ENCODE measurements at regions not wholly inside any gene's neighbourhood (a gene's known extent, or its start where the extent isn't known, plus 50 kb on each side); places are given as distances from the start of the nearest gene placed in this dataset.
"Not testable (repeated sequence)": the region's sequence is repeated elsewhere in the genome, so short reads cannot be mapped to it uniquely, and the experiment has no call there.

DNA sequence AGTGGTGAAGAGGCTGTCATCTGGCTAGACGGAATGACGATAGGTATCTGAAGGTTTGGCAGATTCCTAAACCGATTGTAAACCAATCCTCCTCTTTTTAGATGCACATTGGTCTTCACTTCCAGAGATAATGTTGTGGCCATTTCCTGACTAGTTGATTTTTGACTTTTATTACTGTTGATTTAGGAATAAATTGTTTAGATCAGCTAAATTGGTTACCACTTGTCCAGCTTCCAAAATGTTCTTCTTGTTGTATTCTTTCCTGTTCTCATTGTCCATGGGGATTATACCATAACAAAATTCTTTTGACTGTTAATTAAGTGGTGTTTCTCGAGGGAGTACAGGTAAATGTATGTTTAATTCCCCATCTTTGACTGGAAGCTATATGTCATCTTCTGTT is 119.7 kb downstream of the MACROH2A1 start:
- no peak for DNase-seq

DNA sequence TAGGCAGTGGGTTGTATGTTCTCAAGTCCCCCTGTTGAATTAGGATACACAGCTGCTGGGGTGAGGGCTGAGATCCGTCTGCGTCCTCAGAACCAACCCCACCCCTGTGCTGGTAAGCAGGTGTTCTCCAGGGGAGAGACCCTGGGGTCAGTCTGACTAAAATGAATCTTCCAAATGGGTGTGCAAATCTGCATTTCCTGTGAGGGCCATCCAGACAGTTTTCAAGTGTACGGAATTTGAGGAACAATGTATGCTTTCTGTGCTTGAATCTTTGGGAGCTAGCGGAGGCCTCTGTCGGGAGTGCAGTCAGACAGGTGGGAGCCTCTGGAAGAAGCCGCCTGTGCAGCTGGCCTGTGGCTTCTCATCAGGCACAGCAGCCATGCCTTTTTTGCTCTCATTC is 122.9 kb downstream of the MACROH2A1 start:
- DNase-seq: no peak

DNA sequence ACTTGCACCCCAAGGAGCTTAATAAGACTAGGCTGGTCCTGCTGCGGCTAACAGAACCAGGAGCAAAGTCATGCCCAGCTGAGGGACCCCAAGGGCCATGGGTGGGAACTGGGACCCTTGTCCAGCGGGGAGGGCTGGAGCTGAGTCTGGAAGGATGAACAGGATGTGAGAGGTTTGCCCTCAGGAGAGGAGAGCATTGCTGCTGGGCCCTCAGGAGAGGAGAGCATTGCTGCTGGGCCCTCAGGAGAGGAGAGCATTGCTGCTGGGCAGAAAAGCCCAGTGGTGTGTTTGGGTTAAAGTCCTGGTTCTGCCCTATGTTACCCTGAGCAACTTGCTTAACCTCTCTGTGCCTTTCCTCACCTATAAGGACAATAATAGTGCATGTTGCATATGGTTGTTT is 125.8 kb downstream of the MACROH2A1 start:
- no peak for DNase-seq

DNA sequence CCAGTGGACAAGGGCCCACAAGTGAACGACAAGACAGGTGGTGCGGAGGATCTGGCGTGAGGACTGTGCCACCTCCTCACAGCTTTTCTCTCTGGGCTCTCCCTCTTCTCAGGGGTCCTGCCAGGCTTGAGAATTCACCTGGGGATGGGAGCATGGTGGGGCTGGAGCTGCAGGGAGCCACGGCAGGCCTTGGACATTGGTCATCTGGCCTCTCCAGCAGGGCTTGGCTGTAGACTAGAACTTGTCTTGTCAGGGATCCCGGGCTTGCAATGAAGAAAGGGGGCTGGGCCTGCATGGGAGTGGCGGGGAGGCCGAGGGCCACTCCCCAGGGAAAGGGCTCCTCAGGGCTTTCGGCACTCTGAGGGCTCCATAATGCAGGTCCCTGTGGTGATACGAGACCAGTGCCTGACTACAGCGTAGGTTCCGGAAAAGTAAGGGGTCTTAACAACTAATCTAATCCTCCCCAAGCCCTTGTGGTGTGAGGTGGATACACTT is 126.7 kb downstream of the MACROH2A1 start:
- no peak for DNase-seq

DNA sequence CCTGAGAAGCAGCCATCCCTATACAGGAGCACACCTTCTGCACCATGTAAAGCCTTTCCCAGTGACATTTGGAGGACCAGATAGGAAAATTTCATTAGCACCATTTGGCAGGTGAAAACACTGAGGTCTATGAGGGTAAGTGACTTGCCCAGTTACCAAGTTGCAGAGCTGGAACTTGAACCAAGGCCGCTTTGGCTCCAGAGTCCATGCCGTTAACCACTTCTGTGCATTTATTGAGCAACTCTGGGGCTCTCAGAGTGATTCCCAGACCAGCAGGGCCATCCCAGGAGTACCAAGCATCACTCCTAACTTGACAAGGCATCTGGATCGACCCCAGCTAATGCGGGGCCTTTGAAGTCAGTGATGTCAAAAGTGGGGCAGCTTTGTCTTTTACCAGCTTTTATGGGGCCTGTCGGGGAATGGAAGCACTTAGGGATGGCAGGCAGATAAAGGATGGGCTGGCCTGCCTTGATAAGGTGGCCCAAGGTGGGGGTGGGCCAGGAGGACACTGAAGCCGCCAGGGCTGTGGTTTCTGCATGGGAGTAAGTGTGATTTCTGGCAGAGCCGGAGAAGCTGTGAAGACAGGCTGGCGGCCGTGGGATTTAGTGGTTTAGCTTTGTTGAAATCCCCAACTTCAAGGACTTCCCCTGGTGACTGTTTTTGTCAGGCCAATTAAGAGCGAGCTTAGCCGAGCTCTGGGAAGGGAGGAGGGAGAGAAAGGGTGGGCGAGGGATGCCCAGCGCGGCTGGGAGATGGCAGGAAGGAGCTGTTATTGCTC is 127.3 kb downstream of the MACROH2A1 start:
- DNase-seq: no peak

DNA sequence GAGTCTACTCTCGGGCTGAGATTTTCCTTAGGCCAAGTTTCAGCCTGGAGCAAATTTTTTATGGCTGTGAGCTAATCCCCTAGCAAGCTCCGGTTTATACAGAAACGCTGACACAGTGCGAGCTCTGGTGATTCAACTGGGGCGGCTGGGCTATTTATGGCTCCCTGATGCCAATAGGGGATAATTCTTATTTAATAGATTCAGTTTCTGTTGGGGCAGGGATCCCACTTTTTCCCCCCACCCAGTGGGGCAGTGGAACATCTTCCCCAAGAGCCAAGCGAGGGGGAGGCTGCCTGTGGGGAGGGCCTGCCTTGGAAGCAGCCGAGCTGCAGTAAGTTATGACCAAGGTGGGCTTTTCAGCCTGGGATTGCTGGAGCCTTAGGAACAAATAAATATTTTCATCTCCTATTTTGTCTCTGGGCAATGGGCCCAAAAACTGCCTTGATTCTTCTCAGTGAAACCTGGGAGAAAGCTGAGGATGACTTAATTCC is 129.1 kb downstream of the MACROH2A1 start:
- no peak for DNase-seq

DNA sequence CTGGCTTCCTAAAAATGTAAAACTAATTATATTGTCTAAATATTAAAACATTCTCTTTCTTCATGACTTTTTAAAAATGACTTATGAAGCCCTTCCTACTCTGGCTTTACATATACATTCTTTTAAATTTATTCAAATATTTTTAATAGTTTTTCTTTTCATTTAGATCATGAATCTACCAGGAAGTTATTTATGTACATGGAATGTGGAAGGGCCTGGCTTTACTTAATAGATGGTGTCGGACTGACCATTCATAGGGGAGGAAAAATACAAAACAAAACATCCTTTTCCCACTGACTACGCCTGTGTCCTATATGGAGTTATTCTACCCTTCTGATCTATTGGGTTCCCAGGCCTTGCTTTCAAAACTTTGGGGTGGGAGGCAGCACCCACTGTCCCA is 129.8 kb downstream of the MACROH2A1 start:
- no peak for DNase-seq

DNA sequence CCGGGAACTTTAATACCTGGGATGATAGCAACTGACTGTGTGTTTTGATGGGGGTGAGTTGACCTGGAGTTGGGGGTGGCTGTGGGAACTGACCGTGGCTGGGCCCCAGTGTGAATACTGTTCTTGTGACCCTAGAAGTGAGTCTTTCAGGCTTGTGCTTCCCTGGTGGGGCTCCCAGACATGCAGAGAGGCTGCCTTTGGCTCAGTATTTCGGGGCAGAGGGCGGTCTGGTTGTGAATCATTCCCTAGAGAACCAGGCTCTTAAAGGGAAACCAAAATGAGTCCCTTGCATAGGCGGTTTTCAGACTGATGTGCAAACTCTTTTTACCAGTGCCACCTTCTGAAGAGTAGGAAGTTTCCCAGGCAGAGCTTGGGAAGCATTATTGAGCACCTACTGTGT is 132.1 kb downstream of the MACROH2A1 start:
- no peak for DNase-seq

DNA sequence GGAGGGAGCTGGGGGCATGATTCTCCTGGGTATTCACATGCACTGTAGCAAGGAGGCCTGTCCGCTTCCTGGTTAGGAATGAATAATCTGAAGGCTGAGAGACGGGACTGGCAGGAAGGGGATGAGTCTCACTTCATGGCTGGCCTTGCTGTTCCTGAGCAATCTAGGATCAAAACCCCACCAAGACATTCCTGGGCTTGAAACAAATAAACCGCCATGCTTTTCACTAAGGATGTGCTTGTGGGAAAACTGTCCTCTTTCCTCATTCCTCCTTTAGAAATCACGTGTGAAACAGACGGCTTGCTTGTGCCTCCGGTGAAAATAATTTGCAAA is 132.8 kb downstream of the MACROH2A1 start:
- DNase-seq: no peak

DNA sequence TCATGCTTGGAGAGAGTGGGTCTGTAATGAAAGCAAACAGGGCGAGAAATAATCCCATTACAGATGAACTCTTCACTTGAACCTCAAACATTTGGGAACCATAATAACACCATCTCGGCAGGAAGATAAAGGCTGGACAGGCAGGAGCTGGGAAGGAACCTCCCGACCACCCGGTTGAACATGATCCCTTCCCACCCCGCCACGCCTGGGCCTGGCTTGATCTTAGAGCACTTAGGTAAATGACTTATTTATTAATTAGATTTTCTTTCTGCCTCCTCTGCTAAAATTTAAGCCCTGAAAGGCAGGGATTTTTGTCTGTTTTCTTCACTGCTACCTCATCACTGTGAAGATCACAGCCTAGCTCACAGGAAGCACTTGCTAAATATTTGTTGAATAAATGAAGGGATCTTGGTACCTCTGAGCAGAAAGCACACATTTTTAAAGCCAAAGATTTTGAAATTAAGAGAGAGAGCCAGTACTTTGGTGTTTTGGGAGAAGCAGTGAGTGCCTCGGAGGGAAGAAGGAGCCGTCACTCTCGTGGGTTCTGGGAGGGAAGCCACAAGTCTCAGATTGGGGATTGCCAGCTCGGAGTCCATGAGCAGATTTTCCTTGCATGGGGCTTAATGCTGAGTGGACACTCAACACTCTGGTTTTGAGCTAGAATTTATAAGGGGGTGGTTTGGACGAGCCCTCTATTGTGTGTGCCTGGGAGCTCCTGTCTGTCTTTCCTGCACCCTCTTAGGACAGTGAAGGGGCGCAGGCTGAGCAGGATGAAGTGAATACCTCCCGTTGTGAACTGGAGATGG is 133.3 kb downstream of the MACROH2A1 start:
- no peak for DNase-seq

DNA sequence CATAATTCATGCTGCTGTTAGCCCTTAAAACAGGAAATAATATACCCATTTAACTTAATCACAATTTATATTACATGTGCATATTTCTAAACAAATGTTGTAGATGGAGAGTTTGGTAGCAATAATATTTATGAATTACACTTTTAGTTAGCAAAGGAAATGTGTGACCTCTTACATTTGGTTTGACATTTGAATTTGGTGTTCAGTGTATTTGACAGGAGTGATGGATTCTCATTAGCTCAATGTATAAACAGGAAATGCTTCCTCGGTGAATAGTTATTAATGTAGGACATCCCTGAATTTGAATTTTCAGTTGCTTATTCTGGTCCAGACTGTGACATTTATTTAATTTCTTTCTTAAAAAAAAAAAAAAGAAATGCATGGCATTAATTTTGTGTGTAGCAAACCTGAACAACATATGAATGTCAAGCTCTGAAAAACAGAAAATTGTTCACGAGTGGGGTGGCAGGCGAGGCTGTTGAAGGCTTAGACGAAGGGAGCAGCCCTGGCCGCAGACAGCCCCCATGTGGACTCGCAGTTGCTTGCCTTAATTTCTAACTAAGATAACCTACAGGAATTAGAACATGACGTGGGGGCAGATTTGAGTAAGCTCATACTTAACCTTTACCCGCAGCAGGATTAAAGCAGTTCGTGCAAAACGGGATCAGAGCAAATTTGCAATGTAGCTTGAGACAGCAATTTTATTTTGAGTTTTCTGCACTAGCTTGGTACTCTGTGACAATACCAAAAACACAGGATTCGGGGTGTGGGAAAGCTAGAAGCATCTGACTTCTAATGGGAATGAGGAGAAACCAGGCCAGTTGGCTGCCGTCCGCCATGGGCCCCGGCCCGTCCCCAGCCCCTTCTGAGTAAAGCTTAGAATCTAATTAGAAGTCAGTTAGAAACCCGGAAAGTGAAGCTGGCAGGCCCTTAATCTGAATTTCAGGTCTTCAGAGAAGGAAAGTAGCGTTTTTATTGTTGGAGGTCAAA is 134.3 kb downstream of the MACROH2A1 start:
- no peak for DNase-seq

DNA sequence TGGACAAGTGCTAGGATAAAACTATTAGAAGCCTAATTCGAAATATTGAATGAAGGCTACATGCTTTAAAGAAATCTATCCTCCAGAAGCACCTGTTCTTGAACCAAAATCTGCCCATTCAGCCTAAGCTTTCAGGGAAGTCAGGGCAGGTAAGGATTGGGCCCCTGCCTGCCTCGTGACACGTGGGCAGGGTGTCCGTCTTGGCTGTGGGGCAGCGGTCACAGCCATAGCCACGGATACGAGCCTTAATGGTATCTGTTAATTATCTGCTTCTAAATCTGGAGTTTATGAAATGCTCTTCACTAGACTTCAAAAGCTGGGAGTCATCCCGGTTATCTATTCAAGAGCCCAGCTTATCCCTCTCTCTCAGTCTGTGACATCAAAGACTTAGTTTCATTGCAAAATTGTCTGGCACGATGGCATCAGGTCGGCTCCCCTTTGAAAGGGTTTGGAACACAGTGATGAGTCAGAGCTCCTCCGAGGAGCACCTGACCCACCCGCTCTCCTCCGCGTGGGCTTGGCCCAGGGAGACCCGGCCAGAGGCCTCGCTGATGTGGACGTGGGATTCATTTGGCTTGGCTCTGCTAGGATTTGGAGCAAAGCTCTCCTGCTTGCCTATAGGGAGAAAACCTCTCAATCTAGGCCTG is 135.9 kb downstream of the MACROH2A1 start:
- no peak for DNase-seq

DNA sequence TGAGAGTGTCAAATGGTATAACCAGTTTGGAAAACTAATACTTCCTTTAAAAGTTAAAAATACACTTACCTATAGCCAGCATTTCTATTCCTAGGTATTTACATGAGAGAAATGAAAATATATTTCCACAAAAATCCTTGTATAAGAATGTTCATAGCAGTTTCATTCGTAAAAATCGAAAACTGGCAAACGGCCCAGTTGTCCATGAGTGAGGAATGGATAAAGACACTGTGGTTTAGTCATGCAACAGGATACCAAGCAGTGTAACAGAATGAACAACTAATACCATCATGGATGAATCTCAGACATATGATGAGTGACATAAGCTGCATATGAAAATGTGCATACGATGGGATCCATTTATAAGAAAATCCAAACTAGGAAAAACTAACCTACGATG is 136.7 kb downstream of the MACROH2A1 start:
- no peak for DNase-seq

DNA sequence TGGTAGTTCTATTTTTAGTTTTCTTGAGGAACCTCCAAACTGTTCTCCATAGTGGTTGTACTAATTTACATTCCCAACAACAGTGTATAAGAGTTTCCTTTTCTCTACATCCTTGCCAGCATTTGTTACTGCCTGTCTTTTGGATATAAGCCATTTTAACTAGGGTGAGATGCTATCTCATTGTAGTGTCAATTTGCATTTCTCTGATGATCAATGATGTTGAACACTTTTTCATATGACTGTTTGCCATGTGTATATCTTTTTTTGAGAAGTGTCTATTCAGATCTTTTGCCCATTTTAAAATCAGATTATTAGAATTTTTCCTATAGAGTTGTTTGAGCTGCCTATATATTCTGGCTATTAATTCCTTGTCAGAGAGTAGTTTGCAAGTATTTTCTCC is 138.9 kb downstream of the MACROH2A1 start:
- DNase-seq: not testable (repeated sequence)

DNA sequence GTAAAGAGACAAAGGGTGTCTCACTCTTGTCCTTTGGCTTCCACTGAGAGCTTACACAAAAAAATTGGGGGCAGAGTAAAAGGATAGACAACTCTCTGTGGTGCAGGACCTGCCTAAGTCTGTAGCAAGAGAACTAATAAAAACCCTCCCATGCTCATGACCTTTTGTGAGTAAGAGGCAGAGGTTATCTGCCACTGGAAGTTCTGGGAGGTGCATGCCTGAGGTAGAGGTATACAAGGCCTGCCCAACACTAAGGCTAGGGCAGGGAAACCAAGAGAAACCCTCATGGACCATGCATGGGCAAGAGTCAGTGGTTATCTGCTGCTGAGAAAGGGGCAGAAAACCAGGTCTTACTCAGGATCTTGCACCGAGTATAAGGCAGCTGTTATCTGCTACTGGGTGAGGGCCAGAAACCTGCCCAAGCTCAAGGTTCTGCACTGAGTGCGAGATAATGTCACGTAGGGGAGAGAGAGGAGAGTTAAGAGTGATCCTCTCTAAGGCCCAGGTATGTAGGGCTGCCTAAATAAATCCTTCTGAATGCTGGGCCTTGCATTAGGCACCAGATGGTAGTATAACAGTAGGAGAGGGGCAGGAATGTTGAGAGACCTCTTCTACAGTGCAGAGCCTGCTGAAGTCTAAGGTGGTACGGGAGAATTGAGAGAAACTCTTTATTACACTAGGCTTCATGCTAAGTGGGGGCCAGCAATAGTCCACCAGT is 143.4 kb downstream of the MACROH2A1 start:
- DNase-seq: no peak

DNA sequence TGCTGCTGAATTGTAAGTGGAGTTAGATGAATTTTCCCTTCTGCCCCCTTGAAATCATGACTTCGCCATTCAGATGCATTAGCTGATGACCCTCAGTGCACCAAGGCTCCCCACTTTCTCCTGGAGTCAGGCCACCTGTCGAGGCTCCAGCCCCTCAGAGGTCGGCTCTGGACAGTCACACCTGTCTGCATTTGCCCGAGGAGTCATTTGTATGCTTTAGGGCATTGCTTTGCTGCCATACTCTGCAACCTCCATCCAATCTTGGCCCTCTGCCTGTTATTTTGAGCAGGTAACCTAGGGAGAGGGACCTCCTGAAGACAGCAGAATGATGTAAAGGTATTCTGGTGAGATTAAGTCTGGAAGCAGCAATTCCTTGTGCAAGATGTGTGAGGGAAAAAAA is 144.8 kb downstream of the MACROH2A1 start:
- no peak for DNase-seq

DNA sequence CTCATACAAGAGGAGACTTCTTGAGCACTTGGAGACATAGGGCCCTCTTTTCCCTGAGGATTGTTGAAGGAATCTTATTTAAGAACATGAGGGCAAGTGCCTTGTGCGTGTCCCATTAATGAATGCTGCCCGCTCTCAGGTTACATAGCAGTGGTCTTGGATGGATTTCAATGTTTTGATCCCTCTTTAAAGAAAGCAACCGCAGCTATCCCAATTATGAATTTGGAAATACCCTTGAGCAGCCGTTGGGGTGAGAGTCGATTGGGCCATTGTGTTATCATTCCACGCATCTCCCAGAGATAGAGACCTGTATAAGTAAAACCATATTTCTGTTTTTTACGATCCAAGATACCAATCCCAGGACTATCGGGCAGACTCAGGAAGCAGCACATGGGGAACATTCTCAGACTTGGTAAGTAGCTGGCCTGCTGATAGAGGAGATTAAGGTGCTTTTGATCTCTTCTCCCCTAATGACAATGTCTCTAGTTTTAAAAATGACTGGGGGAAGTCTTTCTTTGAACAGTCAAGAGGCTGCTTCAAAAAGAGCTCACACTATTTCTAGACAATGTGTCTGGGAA is 145.3 kb downstream of the MACROH2A1 start:
- no peak for DNase-seq

DNA sequence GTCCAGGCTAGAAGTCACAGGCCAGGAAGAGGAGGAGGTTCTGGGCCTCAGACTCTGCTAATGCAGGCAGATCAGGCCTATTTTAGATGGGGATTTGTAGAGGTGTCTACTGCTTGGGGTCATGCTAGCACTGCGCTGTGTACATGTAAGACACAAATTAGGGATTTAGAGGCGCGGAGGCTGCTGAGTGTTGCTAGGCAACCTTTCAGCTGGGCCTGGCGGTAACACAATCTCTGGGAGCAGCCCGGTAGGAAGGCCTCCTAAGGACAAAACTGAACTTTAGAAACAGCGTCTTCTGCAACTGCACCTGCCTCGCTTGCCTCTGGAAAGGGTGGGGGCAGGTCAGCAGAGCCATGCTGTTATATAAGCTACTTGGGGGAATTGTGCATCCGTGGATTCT is 147.9 kb downstream of the MACROH2A1 start:
- DNase-seq: no peak

DNA sequence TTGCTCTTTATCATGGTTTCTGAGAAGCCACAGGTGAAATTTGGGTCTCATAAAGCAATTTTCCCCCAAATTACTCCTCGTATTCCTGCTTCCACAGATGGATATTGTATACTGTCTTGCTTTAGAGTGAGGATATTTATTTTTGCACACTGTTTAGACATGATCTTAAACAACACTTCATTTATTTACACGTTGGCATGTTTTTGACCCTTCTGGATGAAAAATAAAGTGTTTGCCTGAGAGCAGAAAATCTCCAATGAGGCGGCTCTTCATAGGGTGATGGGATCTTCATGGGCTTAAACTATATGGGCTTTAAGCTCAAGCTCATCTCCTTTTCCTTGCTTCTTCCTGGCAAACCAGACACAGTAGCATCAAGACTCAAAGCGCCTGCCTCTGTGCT is 148.4 kb downstream of the MACROH2A1 start:
- DNase-seq: no peak

DNA sequence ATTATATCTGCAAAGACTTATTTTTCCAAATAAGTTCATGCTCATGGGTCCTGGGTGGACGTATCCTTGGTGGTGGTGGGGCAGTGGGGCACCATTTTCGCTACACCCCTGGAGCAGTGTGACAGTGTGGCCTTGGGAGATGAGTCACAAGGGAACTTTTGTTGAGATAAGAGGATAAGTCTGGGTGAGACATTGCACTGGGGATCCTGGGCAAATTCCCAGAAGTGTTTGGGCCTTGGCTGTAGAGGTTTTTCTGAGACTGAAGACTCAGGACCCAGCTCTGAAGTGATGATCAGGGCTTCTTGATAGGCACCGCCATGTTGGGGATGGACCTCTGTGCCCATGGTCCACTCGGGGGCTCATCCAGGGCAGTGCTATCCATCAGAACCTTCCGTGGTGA is 149.4 kb downstream of the MACROH2A1 start:
- DNase-seq: no peak

DNA sequence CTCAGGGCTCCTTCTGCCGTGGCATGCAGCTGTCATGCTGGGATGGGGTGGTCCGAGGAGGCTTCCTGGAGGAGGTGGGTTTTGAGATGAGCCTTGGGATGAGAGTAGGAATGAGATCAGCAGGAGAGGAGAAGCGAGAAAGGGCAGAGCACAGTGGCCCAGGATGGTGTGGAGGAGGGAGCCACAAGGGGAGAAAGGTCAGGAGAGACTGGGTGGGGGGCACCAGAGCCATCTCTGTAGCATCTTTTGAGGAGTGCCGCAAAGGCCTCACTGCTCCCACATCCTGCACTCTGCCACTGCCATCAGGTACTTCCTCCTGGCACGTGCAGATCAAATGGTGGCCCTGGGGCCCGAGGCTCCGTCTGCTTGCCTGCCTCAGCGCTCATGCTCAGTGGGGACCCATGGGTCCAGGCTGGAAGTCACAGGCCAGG is 150.2 kb downstream of the MACROH2A1 start:
- no peak for DNase-seq
